Loucy (cell line): ENCODE measurements at regions not wholly inside any gene's neighbourhood (a gene's known extent, or its start where the extent isn't known, plus 50 kb on each side); places are given as distances from the start of the nearest gene placed in this dataset.
"Not testable (repeated sequence)": the region's sequence is repeated elsewhere in the genome, so short reads cannot be mapped to it uniquely, and the experiment has no call there.

Experiments
- H2AFZ ChIP-seq: fragments of 200-600 bp; sonication (generic); 2 replicates; pipeline ENCODE4 v1.6.0; 2016; ENCODE audit warnings: antibody characterized with exemption, mild to moderate bottlenecking, low read length, moderate library complexity
- H3F3A ChIP-seq: fragments of 200-600 bp; 2 replicates; pipeline ENCODE4 v1.6.0; 2016; ENCODE audit warnings: antibody characterized with exemption, low read depth, mild to moderate bottlenecking
- H3K27me3 ChIP-seq: fragments of 200-600 bp; sonication (generic); 2 replicates; pipeline ENCODE4 v1.6.1; 2014; ENCODE audit warnings: low read length, mild to moderate bottlenecking; ENCODE audit not compliant: insufficient read depth, poor library complexity, severe bottlenecking
- H3K36me3 ChIP-seq: fragments of 200-600 bp; sonication (generic); 2 replicates; pipeline ENCODE4 v1.6.1; 2016; ENCODE audit warnings: low read length; ENCODE audit not compliant: insufficient read depth
- H3K4me1 ChIP-seq: fragments of 200-600 bp; sonication (generic); 2 replicates; pipeline ENCODE4 v1.5.1; 2014; ENCODE audit warnings: low read length, mild to moderate bottlenecking; ENCODE audit not compliant: insufficient read depth, poor library complexity, severe bottlenecking
- H3K4me2 ChIP-seq: fragments of 200-600 bp; sonication (generic); 2 replicates; pipeline ENCODE4 v1.6.0; 2014; ENCODE audit warnings: antibody characterized with exemption, low read length, low read depth, mild to moderate bottlenecking; ENCODE audit not compliant: poor library complexity, severe bottlenecking
- H3K4me3 ChIP-seq: fragments of 200-600 bp; sonication (generic); 2 replicates; pipeline ENCODE4 v1.5.1; 2014; ENCODE audit warnings: low read length, mild to moderate bottlenecking, mixed read lengths; ENCODE audit not compliant: poor library complexity, severe bottlenecking
- H3K79me2 ChIP-seq: fragments of 200-600 bp; sonication (generic); 2 replicates; pipeline ENCODE4 v1.6.1; 2014; ENCODE audit warnings: low read length; ENCODE audit not compliant: insufficient read depth
- H3K9ac ChIP-seq: fragments of 200-600 bp; sonication (generic); 2 replicates; pipeline ENCODE4 v1.6.0; 2014; ENCODE audit warnings: mild to moderate bottlenecking, low read depth, low read length, moderate library complexity; ENCODE audit not compliant: poor library complexity, severe bottlenecking
- H3K9me2 ChIP-seq: fragments of 200-600 bp; sonication (generic); replicated peaks from 2 replicates; pipeline ENCODE4 v1.6.1; 2016; ENCODE audit warnings: low read depth, low read length, mixed read lengths
- H3K9me3 ChIP-seq: fragments of 200-600 bp; sonication (generic); 2 replicates; pipeline ENCODE4 v1.6.1; 2014; ENCODE audit warnings: mild to moderate bottlenecking, antibody characterized with exemption, low read length, low read depth; ENCODE audit not compliant: insufficient read depth
- H4K20me1 ChIP-seq: fragments of 200-600 bp; sonication (generic); 2 replicates; pipeline ENCODE4 v1.6.0; 2014; ENCODE audit warnings: antibody characterized with exemption, low read length, mild to moderate bottlenecking; ENCODE audit not compliant: insufficient read depth, poor library complexity, severe bottlenecking
- EZH2phosphoT487 ChIP-seq: fragments of 200-600 bp; IDR thresholded peaks from 2 replicates; pipeline ENCODE4 v1.6.1; 2018; ENCODE audit warnings: antibody characterized with exemption, mild to moderate bottlenecking, moderate library complexity, borderline replicate concordance
- TF ChIP-seq, protein P1 (sequence below): fragments of 200-600 bp; sonication (generic); conservative IDR thresholded peaks from 2 replicates; pipeline ENCODE4 v1.5.1; 2014; ENCODE audit warnings: mild to moderate bottlenecking, antibody characterized with exemption, low read length

DNA sequence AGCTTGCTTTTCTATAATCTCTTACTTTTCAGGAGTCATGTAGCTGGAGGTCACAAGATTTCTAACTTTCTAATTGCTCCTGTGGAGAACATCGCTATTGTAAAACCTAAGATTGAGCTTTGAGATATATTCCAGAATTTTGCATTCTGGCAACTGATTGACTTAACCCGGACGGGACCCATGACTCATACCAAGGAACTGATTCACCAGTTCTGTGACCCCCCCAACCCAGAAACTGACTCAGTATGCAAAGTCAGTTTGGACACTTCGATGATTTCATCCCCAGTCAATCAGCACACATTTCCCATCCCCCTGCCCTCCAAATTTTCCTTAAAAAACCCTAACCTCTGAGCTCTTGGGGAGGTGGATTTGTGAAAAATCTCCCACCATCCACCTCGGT is 396.5 kb upstream of the GBE1 start:
- no peak overlapping the region for H2AFZ ChIP-seq
- H3K9me3 ChIP-seq: no peaks in the 10 kb centered on the region
- no peaks in the 10 kb centered on the region for H3K36me3 ChIP-seq
- no peaks in the 10 kb centered on the region for H3F3A ChIP-seq
- H3K9me2 ChIP-seq: no peaks in the 10 kb centered on the region
- H3K4me1 ChIP-seq: no peaks in the 10 kb centered on the region
- no peak for TF ChIP-seq EZH2phosphoT487
- TF ChIP-seq, protein P1, sequence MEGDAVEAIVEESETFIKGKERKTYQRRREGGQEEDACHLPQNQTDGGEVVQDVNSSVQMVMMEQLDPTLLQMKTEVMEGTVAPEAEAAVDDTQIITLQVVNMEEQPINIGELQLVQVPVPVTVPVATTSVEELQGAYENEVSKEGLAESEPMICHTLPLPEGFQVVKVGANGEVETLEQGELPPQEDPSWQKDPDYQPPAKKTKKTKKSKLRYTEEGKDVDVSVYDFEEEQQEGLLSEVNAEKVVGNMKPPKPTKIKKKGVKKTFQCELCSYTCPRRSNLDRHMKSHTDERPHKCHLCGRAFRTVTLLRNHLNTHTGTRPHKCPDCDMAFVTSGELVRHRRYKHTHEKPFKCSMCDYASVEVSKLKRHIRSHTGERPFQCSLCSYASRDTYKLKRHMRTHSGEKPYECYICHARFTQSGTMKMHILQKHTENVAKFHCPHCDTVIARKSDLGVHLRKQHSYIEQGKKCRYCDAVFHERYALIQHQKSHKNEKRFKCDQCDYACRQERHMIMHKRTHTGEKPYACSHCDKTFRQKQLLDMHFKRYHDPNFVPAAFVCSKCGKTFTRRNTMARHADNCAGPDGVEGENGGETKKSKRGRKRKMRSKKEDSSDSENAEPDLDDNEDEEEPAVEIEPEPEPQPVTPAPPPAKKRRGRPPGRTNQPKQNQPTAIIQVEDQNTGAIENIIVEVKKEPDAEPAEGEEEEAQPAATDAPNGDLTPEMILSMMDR: no peak
- H3K9ac ChIP-seq: no peak overlapping the region
- no peak overlapping the region for H3K4me3 ChIP-seq
- H4K20me1 ChIP-seq: no peaks in the 10 kb centered on the region
- no peak overlapping the region for H3K4me2 ChIP-seq
- H3K79me2 ChIP-seq: no peaks in the 10 kb centered on the region
- no peaks in the 10 kb centered on the region for H3K27me3 ChIP-seq

DNA sequence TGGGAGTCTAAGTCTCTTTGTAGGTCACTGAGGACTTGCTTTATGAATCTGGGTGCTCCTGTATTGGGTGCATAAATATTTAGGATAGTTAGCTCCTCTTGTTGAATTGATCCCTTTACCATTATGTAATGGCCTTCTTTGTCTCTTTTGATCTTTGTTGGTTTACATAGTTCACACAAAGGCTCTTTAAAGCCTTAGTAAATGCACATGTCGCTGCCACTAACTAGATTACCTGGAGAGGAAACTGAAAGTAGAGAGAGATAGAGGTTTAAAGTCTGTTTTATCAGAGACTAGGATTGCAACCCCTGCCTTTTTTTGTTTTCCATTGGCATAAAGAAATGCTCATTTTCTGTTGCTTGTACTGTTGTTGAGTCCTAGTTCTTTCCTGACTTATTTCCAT is 392.4 kb upstream of the GBE1 start:
- H3K4me2 ChIP-seq: not testable (repeated sequence)

DNA sequence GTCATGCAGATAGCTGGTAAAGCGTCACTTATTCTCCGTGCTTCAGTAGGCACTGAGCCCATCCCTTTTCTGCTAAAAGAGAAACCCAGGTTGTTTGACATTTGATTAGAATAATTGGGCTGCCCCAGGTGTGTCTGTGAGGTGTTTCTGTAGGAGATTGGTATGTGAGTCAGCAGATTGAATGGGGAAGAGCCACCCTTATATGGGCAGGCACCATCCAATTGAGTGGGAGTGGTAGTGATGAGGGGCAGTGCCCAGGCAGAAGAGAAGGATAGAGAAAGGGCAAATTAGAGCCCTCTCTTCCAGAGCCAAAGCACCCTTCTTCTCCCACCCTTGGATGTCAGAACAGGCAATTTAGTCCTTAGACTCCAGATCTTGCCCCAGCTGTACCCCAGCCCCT is 384.3 kb upstream of the GBE1 start:
- no peak overlapping the region for H3K4me3 ChIP-seq
- no peaks in the 10 kb centered on the region for H3K4me1 ChIP-seq
- H3K27me3 ChIP-seq: no peaks in the 10 kb centered on the region
- no peak overlapping the region for H2AFZ ChIP-seq
- H4K20me1 ChIP-seq: no peaks in the 10 kb centered on the region
- H3K36me3 ChIP-seq: no peaks in the 10 kb centered on the region
- H3K79me2 ChIP-seq: no peaks in the 10 kb centered on the region
- H3K9ac ChIP-seq: no peak overlapping the region
- TF ChIP-seq EZH2phosphoT487: no peak
- TF ChIP-seq, protein P1: no peak
- no peaks in the 10 kb centered on the region for H3K9me3 ChIP-seq
- no peaks in the 10 kb centered on the region for H3F3A ChIP-seq
- H3K4me2 ChIP-seq: no peak overlapping the region
- no peaks in the 10 kb centered on the region for H3K9me2 ChIP-seq

More for the DNA sequence above, 392.4 kb upstream of the GBE1 start:
- H4K20me1 ChIP-seq, H2AFZ ChIP-seq, H3K27me3 ChIP-seq, H3K36me3 ChIP-seq, H3K4me1 ChIP-seq, H3K9me2 ChIP-seq, H3K79me2 ChIP-seq, H3K4me3 ChIP-seq, H3F3A ChIP-seq, H3K9me3 ChIP-seq, H3K9ac ChIP-seq: not testable (repeated sequence)

DNA sequence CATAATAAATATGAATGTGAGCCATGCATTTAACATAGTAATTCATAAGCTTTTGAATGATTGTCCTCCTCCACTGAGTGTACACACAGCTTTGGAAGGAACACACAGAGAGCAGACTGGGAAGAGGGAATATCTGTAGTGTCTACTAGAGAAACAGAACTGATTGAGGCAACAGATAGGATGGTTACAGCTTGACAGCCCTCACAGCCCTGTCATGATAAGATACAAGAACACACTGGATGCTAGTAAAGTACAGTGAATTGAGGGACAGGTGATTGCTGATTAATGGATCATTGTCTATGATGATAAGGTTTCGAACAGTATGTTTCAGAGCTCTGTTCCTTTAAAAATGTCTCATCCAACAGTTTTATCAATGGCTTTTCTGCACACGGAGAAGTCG is 383.4 kb upstream of the GBE1 start:
- H3K9me2 ChIP-seq: no peaks in the 10 kb centered on the region
- H3K9me3 ChIP-seq: no peaks in the 10 kb centered on the region
- no peaks in the 10 kb centered on the region for H4K20me1 ChIP-seq
- no peak overlapping the region for H2AFZ ChIP-seq
- H3K9ac ChIP-seq: no peak overlapping the region
- no peaks in the 10 kb centered on the region for H3K79me2 ChIP-seq
- H3F3A ChIP-seq: no peaks in the 10 kb centered on the region
- no peak for TF ChIP-seq EZH2phosphoT487
- TF ChIP-seq, protein P1: no peak
- H3K4me3 ChIP-seq: no peak overlapping the region
- H3K27me3 ChIP-seq: no peaks in the 10 kb centered on the region
- no peaks in the 10 kb centered on the region for H3K36me3 ChIP-seq
- no peak overlapping the region for H3K4me2 ChIP-seq
- H3K4me1 ChIP-seq: no peaks in the 10 kb centered on the region
